ENCODE measurements at regions not wholly inside any gene's neighbourhood (a gene's known extent, or its start where the extent isn't known, plus 50 kb on each side); places are given as distances from the start of the nearest gene placed in this dataset.

GRCh38 chr13:109859216-109859835 is 72.9 kb upstream of the IRS2 start:
- no peak for DNase-seq (ENCODE audit: low spot score)

GRCh38 chr13:109858319-109858718 is 71.9 kb upstream of the IRS2 start:
- DNase-seq (ENCODE audit: low spot score): no peak

- DNase-seq (ENCODE audit: low spot score): no peak
Measured at GRCh38 chr13:109857803-109858202, 71.4 kb upstream of the IRS2 start.

- DNase-seq (ENCODE audit: low spot score): no peak
Measured at GRCh38 chr13:109857325-109857724, 70.9 kb upstream of the IRS2 start.

- DNase-seq (ENCODE audit: low spot score): no peak
Measured at GRCh38 chr13:109856350-109856749, 70.0 kb upstream of the IRS2 start.

GRCh38 chr13:109853153-109853552 is 66.8 kb upstream of the IRS2 start:
- no peak for DNase-seq (ENCODE audit: low spot score)

- no peak for DNase-seq (ENCODE audit: low spot score)
Measured at GRCh38 chr13:109846185-109846584, 59.8 kb upstream of the IRS2 start.

GRCh38 chr13:109844396-109844795 is 58.0 kb upstream of the IRS2 start:
- no peak for DNase-seq (ENCODE audit: low spot score)

GRCh38 chr13:109843695-109844094 is 57.3 kb upstream of the IRS2 start:
- no peak for DNase-seq (ENCODE audit: low spot score)

- no peak for DNase-seq (ENCODE audit: low spot score)
Measured at GRCh38 chr13:109842212-109842920, 56.0 kb upstream of the IRS2 start.

GRCh38 chr13:109840893-109841287 is 54.5 kb upstream of the IRS2 start:
- no peak for DNase-seq (ENCODE audit: low spot score)

GRCh38 chr13:109840201-109840892 is 54.0 kb upstream of the IRS2 start:
- DNase-seq (ENCODE audit: low spot score): no peak

GRCh38 chr13:109836629-109837607 is 50.5 kb upstream of the IRS2 start:
- DNase-seq (ENCODE audit: low spot score): no peak

All from left forelimb (tissue), 1 donor.